Left hindlimb (tissue), 1 donor: ENCODE measurements at regions not wholly inside any gene's neighbourhood (a gene's known extent, or its start where the extent isn't known, plus 50 kb on each side); places are given as distances from the start of the nearest gene placed in this dataset.
"Not testable (repeated sequence)": the region's sequence is repeated elsewhere in the genome, so short reads cannot be mapped to it uniquely, and the experiment has no call there.

ENCODE experiments used
- DNase-seq: peaks from one replicate; pipeline ENCODE4 v3.0.0-alpha.2; 2018

DNA sequence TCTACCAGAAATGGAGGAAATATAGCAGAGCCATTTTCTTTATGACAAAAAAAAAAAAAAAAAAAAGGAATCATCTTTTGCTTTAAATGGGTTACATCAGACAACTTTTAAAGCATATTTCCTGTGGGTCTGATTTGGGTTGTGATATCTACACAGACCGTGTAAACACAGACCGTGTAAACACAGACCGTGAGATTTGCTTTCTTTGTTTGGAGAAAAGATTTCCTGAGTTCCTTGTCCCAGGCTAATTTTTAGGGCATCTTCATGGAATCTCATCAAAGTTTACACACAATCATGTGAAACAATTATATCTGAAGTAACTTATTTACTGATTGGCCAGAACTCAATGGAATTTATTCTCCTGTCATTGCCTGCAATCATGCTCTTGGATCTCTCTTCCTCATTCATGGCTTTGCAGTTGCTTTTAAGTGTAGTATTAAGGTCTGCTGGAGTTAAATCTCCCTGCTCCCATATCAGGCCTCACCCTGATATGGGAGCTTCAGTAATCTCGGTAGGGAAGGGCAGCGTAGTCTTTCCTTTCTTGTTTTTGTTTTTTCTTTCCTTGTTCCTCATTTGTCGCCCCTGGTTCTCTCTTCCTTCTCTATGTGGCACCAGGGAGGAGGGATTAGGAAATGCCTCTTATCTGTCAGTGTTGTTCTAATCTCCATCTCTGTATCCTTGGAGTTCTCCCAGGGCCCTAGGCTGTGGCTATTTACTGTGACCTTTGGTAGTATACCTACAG is 248.6 kb upstream of the JADE1 start:
- DNase-seq, result no peak

- peak; percentile 71 for DNase-seq
These were observed 250.4 kb upstream of the JADE1 start for GRCh38 chr4:128558896-128559679.

GRCh38 chr4:128556756-128557155 is 252.7 kb upstream of the JADE1 start:
- no peak for DNase-seq

DNA sequence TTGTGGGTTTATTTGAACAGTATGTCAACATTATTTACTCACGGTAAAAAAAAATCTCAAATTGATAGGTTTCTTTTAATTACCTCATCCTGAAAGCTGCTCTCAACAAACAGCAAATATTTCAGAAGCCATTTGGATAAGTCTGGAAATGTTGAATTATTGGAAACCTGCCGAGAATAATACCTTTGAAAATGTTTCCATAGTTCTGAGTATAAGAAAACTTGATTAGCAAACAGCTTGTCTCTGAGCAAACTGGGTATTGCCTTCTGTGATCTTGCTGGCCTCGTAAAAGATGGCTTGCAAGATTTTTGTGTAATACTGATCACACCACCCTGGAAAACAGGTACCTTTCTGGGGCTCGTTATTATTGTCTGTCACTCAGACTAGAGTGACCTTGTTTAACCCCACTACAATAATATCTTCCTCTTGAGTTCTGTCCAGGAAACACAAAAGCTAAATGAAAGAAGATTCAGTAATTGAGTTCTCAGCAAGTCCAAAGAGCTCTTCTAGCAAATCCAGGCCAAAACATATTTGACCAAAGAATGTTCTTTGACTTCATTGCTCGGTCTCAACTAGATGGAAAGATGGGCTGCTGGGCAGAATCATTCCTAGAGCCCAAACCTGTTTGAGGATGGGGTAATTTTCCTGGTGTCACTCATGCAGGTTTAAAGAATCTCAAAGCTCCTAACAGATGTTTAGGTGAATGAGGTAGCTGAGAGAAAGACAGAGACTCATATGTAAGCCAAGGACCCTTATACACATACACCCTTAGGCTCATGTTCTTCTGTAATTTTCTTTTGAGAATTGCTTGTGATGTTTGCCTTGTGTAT is 255.6 kb upstream of the JADE1 start:
- no peak for DNase-seq

DNA sequence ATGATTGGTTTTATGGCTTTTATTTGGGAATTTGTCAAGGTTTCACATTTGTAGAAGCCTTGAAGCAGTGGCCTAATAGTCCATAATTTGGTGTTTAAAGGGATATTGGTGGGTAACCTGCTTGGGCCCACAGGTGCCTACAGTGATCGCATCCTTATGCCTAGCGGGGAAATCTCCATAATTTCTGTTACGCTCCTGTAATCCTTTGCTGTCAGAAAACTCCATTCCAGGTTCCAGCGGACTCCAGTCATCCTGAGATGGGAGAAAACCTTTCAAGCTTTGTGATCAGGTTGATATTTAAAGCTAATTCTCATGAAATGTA is 257.0 kb upstream of the JADE1 start:
- no peak for DNase-seq

DNA sequence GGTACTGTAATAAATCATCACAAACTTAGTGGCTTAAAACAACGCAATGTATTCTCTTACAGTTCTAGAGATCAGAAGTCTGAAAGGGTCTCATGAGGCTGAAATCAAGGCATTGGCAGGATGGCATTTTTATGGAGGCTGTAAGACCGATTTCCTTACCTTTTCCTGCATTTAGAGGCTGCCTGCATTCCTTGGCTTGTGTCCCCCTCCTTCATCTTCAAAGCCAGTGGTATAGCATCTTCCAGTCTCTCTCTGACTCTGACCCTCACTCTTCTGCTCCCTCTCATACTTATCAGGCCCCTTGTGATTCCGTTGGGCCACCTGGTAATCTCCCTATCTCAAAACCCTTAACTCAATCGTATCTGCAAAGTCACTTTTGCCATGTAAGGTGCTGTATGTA is 258.2 kb upstream of the JADE1 start:
- DNase-seq, result no peak

- no peak for DNase-seq
These were observed 259.4 kb upstream of the JADE1 start for GRCh38 chr4:128550060-128550459.

GRCh38 chr4:128549636-128550035 is 259.9 kb upstream of the JADE1 start:
- DNase-seq, result no peak

DNA sequence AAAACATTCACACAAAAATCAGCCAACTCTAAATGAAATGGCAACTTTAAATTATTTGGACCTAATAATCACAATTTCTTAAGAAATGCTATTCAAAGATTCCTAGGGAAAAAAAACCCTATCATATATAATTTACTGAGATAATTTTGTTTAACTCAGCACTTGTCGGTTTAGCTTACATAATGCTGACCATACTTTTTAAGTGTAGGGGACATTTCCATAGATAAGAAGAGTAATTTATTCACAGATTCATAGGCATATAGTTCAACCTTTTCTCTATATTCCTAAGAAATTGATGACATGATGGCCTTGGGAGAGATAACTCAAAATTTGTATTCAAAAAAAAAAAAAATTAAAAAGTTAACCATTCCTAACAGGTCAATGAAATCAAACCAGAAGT is 260.8 kb upstream of the PGRMC2 start:
- DNase-seq, result no peak

DNA sequence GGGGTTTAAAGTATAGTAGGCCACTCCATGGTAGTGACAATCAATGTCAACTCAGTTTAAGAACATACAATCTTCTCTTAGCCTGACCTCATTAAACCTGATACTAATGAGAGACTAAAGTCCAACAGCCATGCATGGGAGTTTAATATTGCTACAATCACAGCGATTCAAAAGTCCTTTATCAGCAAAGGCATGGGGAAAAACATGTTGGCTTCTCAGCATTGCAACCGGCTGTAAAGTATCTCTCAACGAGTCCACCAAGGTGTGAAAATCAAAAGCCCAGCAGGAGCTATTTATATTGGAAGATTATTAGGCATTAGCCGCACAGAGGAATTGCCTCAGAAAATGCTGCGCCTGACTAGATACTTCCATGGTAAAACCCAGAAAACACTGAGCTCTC is 256.7 kb upstream of the PGRMC2 start:
- no peak for DNase-seq

DNA sequence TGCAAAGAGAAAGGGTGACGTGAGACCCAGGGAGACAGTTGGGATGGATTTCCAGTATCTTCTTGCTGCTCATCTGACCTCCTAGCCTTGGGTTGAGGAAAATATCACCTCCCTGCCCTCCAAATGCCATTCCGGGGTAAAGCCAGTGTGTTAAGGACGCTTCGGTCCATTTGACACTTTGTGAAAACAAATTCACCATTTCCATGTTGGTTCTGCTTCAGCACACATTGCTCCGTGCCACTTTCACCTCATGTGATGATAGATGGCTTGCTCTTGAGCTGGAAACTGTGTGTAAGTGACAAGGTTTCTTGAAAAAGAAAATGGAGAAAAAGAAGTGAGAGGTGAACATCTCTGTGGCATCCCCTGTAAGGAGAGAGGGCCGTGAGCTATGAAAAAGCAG is 256.1 kb upstream of the PGRMC2 start:
- no peak for DNase-seq

GRCh38 chr4:128542047-128542446 is 254.4 kb upstream of the PGRMC2 start:
- no peak for DNase-seq

DNA sequence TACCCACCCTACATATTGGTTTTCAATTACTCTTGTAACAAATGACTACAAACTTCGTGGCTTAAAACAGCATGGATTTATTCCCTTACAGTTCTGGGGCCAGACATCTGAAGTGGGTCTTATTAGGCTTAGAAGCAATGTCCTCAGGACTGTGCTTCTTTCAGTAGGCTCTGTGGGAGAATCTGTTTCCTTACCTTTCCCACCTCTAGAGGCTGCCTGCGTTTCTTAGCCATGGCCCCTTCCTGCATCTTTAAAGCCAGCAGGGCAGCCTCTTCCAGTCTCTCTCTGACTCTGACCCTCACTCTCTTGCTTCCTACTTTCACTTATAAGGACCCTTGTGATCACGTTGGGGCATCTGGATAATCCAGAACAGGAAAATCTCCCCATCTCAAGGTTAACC is 252.5 kb upstream of the PGRMC2 start:
- DNase-seq, result no peak

- no peak for DNase-seq
These were observed 250.7 kb upstream of the PGRMC2 start for GRCh38 chr4:128538111-128538882.

DNA sequence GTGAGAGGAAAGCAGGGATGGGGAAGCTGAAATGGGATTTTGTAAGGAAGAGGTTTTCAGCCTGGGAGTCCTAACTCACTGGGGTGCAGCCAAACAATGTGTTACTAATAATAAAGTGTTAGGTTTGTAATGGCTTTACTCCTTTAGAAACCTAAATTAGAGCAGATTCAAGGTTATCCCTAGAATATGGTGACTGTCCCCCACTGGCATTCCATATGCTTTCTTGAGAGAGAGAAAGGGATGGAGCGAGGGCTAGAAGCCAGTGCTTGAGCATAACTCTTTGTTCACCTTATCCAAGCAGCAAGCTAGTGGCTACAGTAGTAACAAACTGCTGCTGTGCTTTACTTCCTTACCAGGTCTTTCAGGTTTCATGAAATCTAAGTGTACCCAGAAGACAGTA is 249.1 kb upstream of the PGRMC2 start:
- DNase-seq, result no peak

DNA sequence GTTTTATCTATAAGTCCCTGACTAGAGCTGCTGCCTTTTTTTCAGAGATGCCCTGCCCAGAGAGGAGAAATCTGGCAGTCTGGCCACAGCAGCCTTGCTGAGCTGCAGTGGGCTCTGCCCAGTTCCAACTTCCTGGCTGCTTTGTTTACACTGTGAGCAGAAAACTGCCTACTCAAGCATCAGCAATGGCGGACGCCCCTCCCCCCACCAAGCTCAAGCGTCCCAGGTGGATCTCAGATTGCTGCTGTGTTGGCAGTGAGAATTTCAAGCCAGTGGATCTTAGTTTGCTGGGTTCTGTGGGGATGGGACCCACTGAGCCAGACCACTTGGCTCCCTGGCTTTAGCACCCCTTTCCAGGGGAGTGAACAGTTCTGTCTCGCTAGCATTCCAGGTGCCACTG is 247.9 kb upstream of the PGRMC2 start:
- DNase-seq, result not testable (repeated sequence)

- DNase-seq, result no peak
These were observed 241.4 kb upstream of the PGRMC2 start for GRCh38 chr4:128528793-128529553.

DNA sequence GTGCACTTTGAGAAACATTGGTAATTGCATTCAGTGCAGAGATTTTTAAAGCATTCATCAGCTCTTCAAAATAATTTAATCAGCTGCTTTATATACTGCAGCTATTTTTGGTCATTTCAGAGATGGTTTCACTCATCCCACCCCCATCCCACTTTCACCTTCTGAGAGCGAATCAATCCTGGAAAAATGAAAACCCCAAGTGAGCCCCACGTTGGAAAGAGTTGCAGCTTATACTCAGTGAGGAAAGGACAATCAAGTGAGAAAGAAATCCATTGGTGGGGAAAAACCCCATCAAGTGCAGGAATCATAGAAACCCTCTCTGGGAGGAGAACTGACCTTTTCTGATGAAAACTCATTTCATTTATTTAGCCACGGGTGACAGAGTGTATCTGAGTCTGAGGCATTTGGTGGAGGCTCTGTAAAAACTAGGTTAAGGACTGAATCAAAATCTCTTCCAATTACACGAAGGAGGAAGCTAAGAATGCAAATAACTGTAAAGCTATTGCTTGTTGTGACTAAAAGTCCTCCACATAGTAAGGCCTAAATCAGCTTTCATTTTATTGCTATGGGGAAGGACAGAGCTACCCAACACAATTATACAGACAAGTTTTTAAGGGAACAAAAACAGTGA is 240.4 kb upstream of the PGRMC2 start:
- DNase-seq, result no peak

- no peak for DNase-seq
These were observed 239.7 kb upstream of the PGRMC2 start for GRCh38 chr4:128527351-128527750.

DNA sequence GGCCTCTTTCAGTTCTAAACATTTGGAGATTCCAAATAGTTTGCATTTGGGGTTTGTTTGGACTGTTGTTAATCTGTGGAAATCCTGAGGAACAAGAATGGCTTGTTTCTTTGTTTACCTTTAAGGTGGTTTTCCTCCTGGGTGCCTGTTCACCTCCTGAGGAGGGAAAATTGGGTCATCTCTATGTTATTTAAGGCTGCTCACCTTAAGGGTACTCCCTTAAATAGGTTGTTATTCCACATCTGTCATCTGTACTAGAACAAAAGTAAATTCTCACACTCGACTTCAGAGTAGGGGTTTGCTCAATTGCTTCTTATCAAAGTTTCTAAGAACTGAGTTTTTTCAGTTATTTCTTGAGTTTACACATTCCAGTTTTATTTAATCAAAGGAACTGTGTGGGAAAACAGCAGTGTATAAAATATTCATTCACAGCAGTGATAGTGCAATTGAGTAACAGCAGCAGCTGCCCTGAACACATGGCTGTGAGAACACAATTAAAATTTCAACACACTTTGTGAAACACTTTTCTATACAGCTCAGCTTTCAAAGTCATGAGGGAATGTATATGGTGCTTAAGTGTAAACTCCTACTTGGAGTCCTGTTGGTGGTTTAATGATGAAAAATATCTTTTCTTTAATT is 238.5 kb upstream of the PGRMC2 start:
- no peak for DNase-seq

GRCh38 chr4:128525387-128525786 is 237.8 kb upstream of the PGRMC2 start:
- DNase-seq, result no peak
